ENCODE measurements at regions not wholly inside any gene's neighbourhood (a gene's known extent, or its start where the extent isn't known, plus 50 kb on each side); places are given as distances from the start of the nearest gene placed in this dataset.

DNA sequence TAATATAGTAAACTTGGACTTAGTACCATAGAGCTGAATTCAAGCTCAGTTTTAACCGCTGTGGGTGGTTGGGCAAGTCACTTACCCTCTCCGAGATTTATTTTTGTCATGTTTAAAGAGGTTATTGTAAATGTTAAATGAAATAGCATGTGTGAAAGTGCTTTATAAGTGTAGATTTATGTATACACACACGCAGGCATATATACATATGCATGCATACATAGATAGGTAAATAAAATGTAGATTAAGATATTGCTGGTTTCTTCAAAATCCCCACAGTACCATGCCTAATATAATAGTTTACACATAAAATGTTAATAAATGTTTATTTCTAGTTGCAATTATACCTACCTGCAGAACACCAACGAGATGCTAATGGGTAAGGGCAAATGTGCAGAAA, 164.5 kb upstream of the EGFLAM start:
- ATAC-seq = no peak
- Histone ChIP-seq H3K36me3 (ENCODE audit: control insufficient read depth, insufficient read depth, low read length) (no peaks in the 10 kb centered on the region), H3K27ac (ENCODE audit: low read length) (no peak overlapping the region), H3K27me3 (ENCODE audit: control insufficient read depth, insufficient read depth, low read length) (peaks cover 17% of the 10 kb centered on the region), H3K4me1 (ENCODE audit: control insufficient read depth, insufficient read depth, low read length) (no peaks in the 10 kb centered on the region), H3K4me3 (ENCODE audit: low read depth in 2 of 2, low read length in 2 of 2) (no peak overlapping the region), H3K9me3 (ENCODE audit: control insufficient read depth, insufficient read depth, low read depth, low read length) (no peaks in the 10 kb centered on the region)
- intact Hi-C loops (cut with micrococcal nuclease; ENCODE audit: unreplicated experiment) (no loop called here), in situ Hi-C loops (cut with HindIII; ENCODE audit: low pct_unique_long_range_greater_than_20kb, low sequenced_read_pairs) (no loop called here)
- BruUV-seq (replicated peaks) = no TSS peak
- TF ChIP-seq, protein P1, sequence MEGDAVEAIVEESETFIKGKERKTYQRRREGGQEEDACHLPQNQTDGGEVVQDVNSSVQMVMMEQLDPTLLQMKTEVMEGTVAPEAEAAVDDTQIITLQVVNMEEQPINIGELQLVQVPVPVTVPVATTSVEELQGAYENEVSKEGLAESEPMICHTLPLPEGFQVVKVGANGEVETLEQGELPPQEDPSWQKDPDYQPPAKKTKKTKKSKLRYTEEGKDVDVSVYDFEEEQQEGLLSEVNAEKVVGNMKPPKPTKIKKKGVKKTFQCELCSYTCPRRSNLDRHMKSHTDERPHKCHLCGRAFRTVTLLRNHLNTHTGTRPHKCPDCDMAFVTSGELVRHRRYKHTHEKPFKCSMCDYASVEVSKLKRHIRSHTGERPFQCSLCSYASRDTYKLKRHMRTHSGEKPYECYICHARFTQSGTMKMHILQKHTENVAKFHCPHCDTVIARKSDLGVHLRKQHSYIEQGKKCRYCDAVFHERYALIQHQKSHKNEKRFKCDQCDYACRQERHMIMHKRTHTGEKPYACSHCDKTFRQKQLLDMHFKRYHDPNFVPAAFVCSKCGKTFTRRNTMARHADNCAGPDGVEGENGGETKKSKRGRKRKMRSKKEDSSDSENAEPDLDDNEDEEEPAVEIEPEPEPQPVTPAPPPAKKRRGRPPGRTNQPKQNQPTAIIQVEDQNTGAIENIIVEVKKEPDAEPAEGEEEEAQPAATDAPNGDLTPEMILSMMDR (IDR thresholded peaks at IDR 0.05) = no peak
- TF ChIP-seq TCF7L2 (IDR thresholded peaks at IDR 0.05; ENCODE audit: low read depth, low read length) = no peak
- TF ChIP-seq, protein P2, sequence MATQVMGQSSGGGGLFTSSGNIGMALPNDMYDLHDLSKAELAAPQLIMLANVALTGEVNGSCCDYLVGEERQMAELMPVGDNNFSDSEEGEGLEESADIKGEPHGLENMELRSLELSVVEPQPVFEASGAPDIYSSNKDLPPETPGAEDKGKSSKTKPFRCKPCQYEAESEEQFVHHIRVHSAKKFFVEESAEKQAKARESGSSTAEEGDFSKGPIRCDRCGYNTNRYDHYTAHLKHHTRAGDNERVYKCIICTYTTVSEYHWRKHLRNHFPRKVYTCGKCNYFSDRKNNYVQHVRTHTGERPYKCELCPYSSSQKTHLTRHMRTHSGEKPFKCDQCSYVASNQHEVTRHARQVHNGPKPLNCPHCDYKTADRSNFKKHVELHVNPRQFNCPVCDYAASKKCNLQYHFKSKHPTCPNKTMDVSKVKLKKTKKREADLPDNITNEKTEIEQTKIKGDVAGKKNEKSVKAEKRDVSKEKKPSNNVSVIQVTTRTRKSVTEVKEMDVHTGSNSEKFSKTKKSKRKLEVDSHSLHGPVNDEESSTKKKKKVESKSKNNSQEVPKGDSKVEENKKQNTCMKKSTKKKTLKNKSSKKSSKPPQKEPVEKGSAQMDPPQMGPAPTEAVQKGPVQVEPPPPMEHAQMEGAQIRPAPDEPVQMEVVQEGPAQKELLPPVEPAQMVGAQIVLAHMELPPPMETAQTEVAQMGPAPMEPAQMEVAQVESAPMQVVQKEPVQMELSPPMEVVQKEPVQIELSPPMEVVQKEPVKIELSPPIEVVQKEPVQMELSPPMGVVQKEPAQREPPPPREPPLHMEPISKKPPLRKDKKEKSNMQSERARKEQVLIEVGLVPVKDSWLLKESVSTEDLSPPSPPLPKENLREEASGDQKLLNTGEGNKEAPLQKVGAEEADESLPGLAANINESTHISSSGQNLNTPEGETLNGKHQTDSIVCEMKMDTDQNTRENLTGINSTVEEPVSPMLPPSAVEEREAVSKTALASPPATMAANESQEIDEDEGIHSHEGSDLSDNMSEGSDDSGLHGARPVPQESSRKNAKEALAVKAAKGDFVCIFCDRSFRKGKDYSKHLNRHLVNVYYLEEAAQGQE (IDR thresholded peaks at IDR 0.05; ENCODE audit: insufficient read depth in 1 of 2, low read depth in 2 of 2, low read length in 1 of 2) = no peak
- no peak for TF ChIP-seq SIN3A (IDR thresholded peaks at IDR 0.05; ENCODE audit: borderline replicate concordance, insufficient read depth, low read depth, low read length)
- TF ChIP-seq POLR2AphosphoS5 (IDR thresholded peaks at IDR 0.05; ENCODE audit: low read depth, low read length) = no peak
- CTCF ChIA-PET = no interaction called here
- no peak for DNase-seq (ENCODE audit: low read depth, low spot score)
- POLR2A ChIA-PET = no interaction called here

DNA sequence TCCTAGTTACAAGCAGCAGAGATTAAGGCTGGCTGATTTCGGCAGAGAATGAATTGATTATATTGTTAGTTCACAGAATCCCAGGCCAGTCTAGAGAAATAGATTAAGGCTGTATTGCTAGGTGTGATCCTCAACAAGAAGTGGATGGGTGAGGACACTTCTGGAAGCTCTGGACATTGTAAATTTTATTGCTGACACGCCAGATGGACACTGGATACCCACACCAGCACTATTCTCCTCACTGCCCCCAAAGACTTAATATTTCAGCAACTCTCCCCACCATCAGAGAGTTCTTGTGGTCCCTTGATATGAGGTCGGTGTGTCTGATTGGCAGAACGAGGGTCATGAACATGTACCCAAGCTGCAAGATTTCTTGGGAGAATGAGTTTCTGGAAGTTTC, 171.6 kb upstream of the EGFLAM start:
- no peak for ATAC-seq
- ChIA-PET CTCF (no interaction called here), POLR2A (no interaction called here)
- in situ Hi-C loops (cut with HindIII; ENCODE audit: low pct_unique_long_range_greater_than_20kb, low sequenced_read_pairs) (no loop called here), intact Hi-C loops (cut with micrococcal nuclease; ENCODE audit: unreplicated experiment) (no loop called here)
- no peaks in the 10 kb centered on the region for H3K9me3 ChIP-seq (ENCODE audit: control insufficient read depth, insufficient read depth, low read depth, low read length)
- peaks cover 15% of the 10 kb centered on the region for H3K27me3 ChIP-seq (ENCODE audit: control insufficient read depth, insufficient read depth, low read length)
- no peak overlapping the region for H3K27ac ChIP-seq (ENCODE audit: low read length)
- TF ChIP-seq SIN3A (IDR thresholded peaks at IDR 0.05; ENCODE audit: borderline replicate concordance, insufficient read depth, low read depth, low read length) (no peak), TCF7L2 (IDR thresholded peaks at IDR 0.05; ENCODE audit: low read depth, low read length) (no peak), POLR2AphosphoS5 (IDR thresholded peaks at IDR 0.05; ENCODE audit: low read depth, low read length) (no peak)
- H3K4me3 ChIP-seq (ENCODE audit: low read depth in 2 of 2, low read length in 2 of 2) = no peak overlapping the region
- no peaks in the 10 kb centered on the region for H3K4me1 ChIP-seq (ENCODE audit: control insufficient read depth, insufficient read depth, low read length)
- no TSS peak for BruUV-seq (replicated peaks)
- DNase-seq (ENCODE audit: low read depth, low spot score) = no peak
- no peaks in the 10 kb centered on the region for H3K36me3 ChIP-seq (ENCODE audit: control insufficient read depth, insufficient read depth, low read length)

DNA sequence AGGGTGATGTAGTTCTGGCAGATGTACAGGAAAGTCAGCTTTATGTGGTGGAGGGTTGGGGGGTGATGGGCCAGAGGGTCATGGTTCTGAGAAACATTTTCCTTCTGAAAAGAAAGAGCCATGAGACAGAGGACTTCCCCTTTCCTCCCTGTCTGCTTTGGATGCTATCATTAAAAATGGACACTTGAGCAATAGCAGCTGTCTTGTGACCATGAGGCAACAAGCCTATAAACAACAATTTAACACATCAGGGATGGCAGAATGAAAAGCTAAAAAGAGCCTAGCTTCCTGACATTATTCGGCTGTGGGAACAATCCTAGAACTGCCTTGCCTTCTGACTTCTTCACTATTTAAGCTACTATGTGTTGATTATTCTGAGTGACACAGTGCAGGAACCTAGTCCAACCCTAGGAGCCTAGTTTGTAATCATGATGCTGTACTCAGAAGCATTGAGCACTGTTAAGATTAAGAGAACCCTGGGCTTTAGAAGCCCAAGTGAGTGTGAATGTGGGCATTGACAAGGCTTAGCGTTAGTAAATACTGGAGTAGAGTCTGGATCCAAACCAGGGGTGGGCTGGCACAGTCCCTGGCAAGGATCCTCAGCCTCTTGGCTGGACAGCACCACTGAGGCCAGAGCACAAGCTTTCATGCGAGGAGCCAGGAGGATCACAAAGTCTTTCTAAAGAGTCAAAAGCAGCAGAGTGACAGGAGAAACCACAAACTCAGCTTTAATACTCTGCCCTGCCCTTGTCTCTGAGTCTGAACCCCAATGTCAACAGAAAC, 178.5 kb upstream of the EGFLAM start:
- no peaks in the 10 kb centered on the region for H3K36me3 ChIP-seq (ENCODE audit: control insufficient read depth, insufficient read depth, low read length)
- no peak for DNase-seq (ENCODE audit: low read depth, low spot score)
- ATAC-seq = no peak
- no peaks in the 10 kb centered on the region for H3K4me1 ChIP-seq (ENCODE audit: control insufficient read depth, insufficient read depth, low read length)
- in situ Hi-C loops (cut with HindIII; ENCODE audit: low pct_unique_long_range_greater_than_20kb, low sequenced_read_pairs) (no loop called here), intact Hi-C loops (cut with micrococcal nuclease; ENCODE audit: unreplicated experiment) (no loop called here)
- ChIA-PET POLR2A (interaction anchor here (0.6 kb wide), 1 partner anchor 100 kb away, joined by 3 read pairs; no protein-coding TSS in a partner anchor), CTCF (no interaction called here)
- H3K4me3 ChIP-seq (ENCODE audit: low read depth in 2 of 2, low read length in 2 of 2) = no peak overlapping the region
- H3K9me3 ChIP-seq (ENCODE audit: control insufficient read depth, insufficient read depth, low read depth, low read length) = no peaks in the 10 kb centered on the region
- H3K27me3 ChIP-seq (ENCODE audit: control insufficient read depth, insufficient read depth, low read length) = peaks cover 8% of the 10 kb centered on the region
- TF ChIP-seq SIN3A (IDR thresholded peaks at IDR 0.05; ENCODE audit: borderline replicate concordance, insufficient read depth, low read depth, low read length) (no peak), TCF7L2 (IDR thresholded peaks at IDR 0.05; ENCODE audit: low read depth, low read length) (no peak), POLR2AphosphoS5 (IDR thresholded peaks at IDR 0.05; ENCODE audit: low read depth, low read length) (no peak)
- TF ChIP-seq, protein P2 (IDR thresholded peaks at IDR 0.05; ENCODE audit: insufficient read depth in 1 of 2, low read depth in 2 of 2, low read length in 1 of 2) = no peak
- TF ChIP-seq, protein P1 (IDR thresholded peaks at IDR 0.05) = no peak
- no TSS peak for BruUV-seq (replicated peaks)
- no peak overlapping the region for H3K27ac ChIP-seq (ENCODE audit: low read length)
